ENCODE measurements at regions not wholly inside any gene's neighbourhood (a gene's known extent, or its start where the extent isn't known, plus 50 kb on each side); places are given as distances from the start of the nearest gene placed in this dataset.

GRCh38 chr5:120016717-120017382 is 387.5 kb downstream of the FAM170A start:
- no peak for DNase-seq

- DNase-seq = no peak
These were observed 388.2 kb downstream of the FAM170A start for GRCh38 chr5:120017513-120017912.

GRCh38 chr5:120035181-120035580 is 405.8 kb downstream of the FAM170A start:
- DNase-seq = no peak

- no peak for DNase-seq
These were observed 406.6 kb downstream of the FAM170A start for GRCh38 chr5:120035815-120036577.

- DNase-seq = no peak
These were observed 408.1 kb downstream of the FAM170A start for GRCh38 chr5:120037451-120037850.

- no peak for DNase-seq
These were observed 409.8 kb downstream of the FAM170A start for GRCh38 chr5:120039111-120039510.

GRCh38 chr5:120043431-120043830 is 414.1 kb downstream of the FAM170A start:
- no peak for DNase-seq

GRCh38 chr5:120052916-120053828 is 410.9 kb upstream of the PRR16 start:
- DNase-seq = no peak

GRCh38 chr5:120053841-120054240 is 410.3 kb upstream of the PRR16 start:
- no peak for DNase-seq

- no peak for DNase-seq
These were observed 408.2 kb upstream of the PRR16 start for GRCh38 chr5:120055858-120056257.

GRCh38 chr5:120062515-120062917 is 401.6 kb upstream of the PRR16 start:
- no peak for DNase-seq

GRCh38 chr5:120072068-120072761 is 391.9 kb upstream of the PRR16 start:
- DNase-seq = no peak

GRCh38 chr5:120073722-120074121 is 390.4 kb upstream of the PRR16 start:
- no peak for DNase-seq

- DNase-seq = no peak
These were observed 383.3 kb upstream of the PRR16 start for GRCh38 chr5:120080781-120081180.

GRCh38 chr5:120082316-120083068 is 381.6 kb upstream of the PRR16 start:
- no peak for DNase-seq

- no peak for DNase-seq
These were observed 380.1 kb upstream of the PRR16 start for GRCh38 chr5:120083851-120084542.

GRCh38 chr5:120084543-120084870 is 379.6 kb upstream of the PRR16 start:
- DNase-seq = no peak

- DNase-seq = no peak
These were observed 378.0 kb upstream of the PRR16 start for GRCh38 chr5:120086081-120086480.

GRCh38 chr5:120088412-120088811 is 375.7 kb upstream of the PRR16 start:
- no peak for DNase-seq

GRCh38 chr5:120088836-120089235 is 375.3 kb upstream of the PRR16 start:
- DNase-seq = no peak

- no peak for DNase-seq
These were observed 372.6 kb upstream of the PRR16 start for GRCh38 chr5:120091376-120091948.

Data from stimulated activated naive CD4-positive, alpha-beta T cell (primary cell).